ENCODE measurements at regions not wholly inside any gene's neighbourhood (a gene's known extent, or its start where the extent isn't known, plus 50 kb on each side); places are given as distances from the start of the nearest gene placed in this dataset.
A peak's percentile ranks its signal among the peaks of the same experiment; 100 is the strongest.
"Not testable (repeated sequence)": the region's sequence is repeated elsewhere in the genome, so short reads cannot be mapped to it uniquely, and the experiment has no call there.

GRCh38 chrX:1034717-1035116 is 177.7 kb downstream of the CRLF2 start:
- Histone ChIP-seq H3K4me3 (ENCODE audit: low read length) (no peak overlapping the region), H3K27ac (ENCODE audit: low read length) (no peak overlapping the region), H3K27me3 (ENCODE audit: control insufficient read depth, insufficient read depth, low read length) (no peaks in the 10 kb centered on the region), H3K9me3 (replicated peaks; ENCODE audit: control insufficient read depth, low read depth, low read length) (peaks cover 2% of the 10 kb centered on the region), H3K36me3 (ENCODE audit: control insufficient read depth, insufficient read depth, low read length) (no peaks in the 10 kb centered on the region), H3K4me1 (ENCODE audit: control insufficient read depth, insufficient read depth, low read length) (no peaks in the 10 kb centered on the region)
- 67% methylated on average over 10 of the region's 17 CpGs for WGBS (ENCODE audit: insufficient coverage)
- DNase-seq: no peak

GRCh38 chrX:1031521-1032430 is 180.7 kb downstream of the CRLF2 start:
- no peaks in the 10 kb centered on the region for H3K4me1 ChIP-seq (ENCODE audit: control insufficient read depth, insufficient read depth, low read length)
- no peaks in the 10 kb centered on the region for H3K36me3 ChIP-seq (ENCODE audit: control insufficient read depth, insufficient read depth, low read length)
- H3K27me3 ChIP-seq (ENCODE audit: control insufficient read depth, insufficient read depth, low read length): peaks cover 2% of the 10 kb centered on the region
- no peak for DNase-seq
- 68% methylated on average over 35 of the region's 38 CpGs for WGBS (ENCODE audit: insufficient coverage)
- no peak overlapping the region for H3K4me3 ChIP-seq (ENCODE audit: low read length)
- no peak overlapping the region for H3K27ac ChIP-seq (ENCODE audit: low read length)
- no peaks in the 10 kb centered on the region for H3K9me3 ChIP-seq (replicated peaks; ENCODE audit: control insufficient read depth, low read depth, low read length)

- WGBS (ENCODE audit: insufficient coverage): 63% methylated on average over 13 of the region's 15 CpGs
- Histone ChIP-seq H3K9me3 (replicated peaks; ENCODE audit: control insufficient read depth, low read depth, low read length) (no peaks in the 10 kb centered on the region), H3K4me3 (ENCODE audit: low read length) (no peak overlapping the region), H3K36me3 (ENCODE audit: control insufficient read depth, insufficient read depth, low read length) (no peaks in the 10 kb centered on the region), H3K27ac (ENCODE audit: low read length) (no peak overlapping the region), H3K4me1 (ENCODE audit: control insufficient read depth, insufficient read depth, low read length) (no peaks in the 10 kb centered on the region), H3K27me3 (ENCODE audit: control insufficient read depth, insufficient read depth, low read length) (peaks cover 2% of the 10 kb centered on the region)
- no peak for DNase-seq
These were observed 183.0 kb downstream of the CRLF2 start for GRCh38 chrX:1029494-1029893.

GRCh38 chrX:1027680-1028079 is 184.8 kb downstream of the CRLF2 start:
- H3K9me3 ChIP-seq (replicated peaks; ENCODE audit: control insufficient read depth, low read depth, low read length): no peaks in the 10 kb centered on the region
- no peak overlapping the region for H3K27ac ChIP-seq (ENCODE audit: low read length)
- DNase-seq: no peak

GRCh38 chrX:1027133-1027532 is 185.3 kb downstream of the CRLF2 start:
- WGBS (ENCODE audit: insufficient coverage): 81% methylated on average over 15 of the region's 18 CpGs
- Histone ChIP-seq H3K9me3 (replicated peaks; ENCODE audit: control insufficient read depth, low read depth, low read length) (no peaks in the 10 kb centered on the region), H3K4me1 (ENCODE audit: control insufficient read depth, insufficient read depth, low read length) (no peaks in the 10 kb centered on the region), H3K27me3 (ENCODE audit: control insufficient read depth, insufficient read depth, low read length) (peaks cover 2% of the 10 kb centered on the region), H3K36me3 (ENCODE audit: control insufficient read depth, insufficient read depth, low read length) (no peaks in the 10 kb centered on the region), H3K4me3 (ENCODE audit: low read length) (no peak overlapping the region), H3K27ac (ENCODE audit: low read length) (no peak overlapping the region)
- no peak for DNase-seq

More at GRCh38 chrX:1027680-1028079, 184.8 kb downstream of the CRLF2 start:
- H3K4me3 ChIP-seq (ENCODE audit: low read length): no peak overlapping the region
- no peaks in the 10 kb centered on the region for H3K4me1 ChIP-seq (ENCODE audit: control insufficient read depth, insufficient read depth, low read length)
- H3K36me3 ChIP-seq (ENCODE audit: control insufficient read depth, insufficient read depth, low read length): no peaks in the 10 kb centered on the region
- H3K27me3 ChIP-seq (ENCODE audit: control insufficient read depth, insufficient read depth, low read length): peaks cover 2% of the 10 kb centered on the region

GRCh38 chrX:1026263-1027015 is 186.0 kb downstream of the CRLF2 start:
- WGBS (ENCODE audit: insufficient coverage): 65% methylated on average over 7 of the region's 13 CpGs

GRCh38 chrX:1025413-1025812 is 187.0 kb downstream of the CRLF2 start:
- Histone ChIP-seq H3K27ac (ENCODE audit: low read length) (no peak overlapping the region), H3K27me3 (ENCODE audit: control insufficient read depth, insufficient read depth, low read length) (peaks cover 2% of the 10 kb centered on the region), H3K4me3 (ENCODE audit: low read length) (no peak overlapping the region), H3K9me3 (replicated peaks; ENCODE audit: control insufficient read depth, low read depth, low read length) (peaks cover 8% of the 10 kb centered on the region), H3K4me1 (ENCODE audit: control insufficient read depth, insufficient read depth, low read length) (no peaks in the 10 kb centered on the region), H3K36me3 (ENCODE audit: control insufficient read depth, insufficient read depth, low read length) (no peaks in the 10 kb centered on the region)
- 7% methylated on average over 6 of the region's 11 CpGs for WGBS (ENCODE audit: insufficient coverage)
- DNase-seq: no peak

More at GRCh38 chrX:1026263-1027015, 186.0 kb downstream of the CRLF2 start:
- Histone ChIP-seq H3K36me3 (ENCODE audit: control insufficient read depth, insufficient read depth, low read length) (no peaks in the 10 kb centered on the region), H3K27ac (ENCODE audit: low read length) (no peak overlapping the region), H3K4me1 (ENCODE audit: control insufficient read depth, insufficient read depth, low read length) (no peaks in the 10 kb centered on the region), H3K27me3 (ENCODE audit: control insufficient read depth, insufficient read depth, low read length) (peaks cover 2% of the 10 kb centered on the region), H3K4me3 (ENCODE audit: low read length) (no peak overlapping the region), H3K9me3 (replicated peaks; ENCODE audit: control insufficient read depth, low read depth, low read length) (peaks cover under 1% of the 10 kb centered on the region)
- DNase-seq: no peak

GRCh38 chrX:1023676-1024075 is 188.8 kb downstream of the CRLF2 start:
- Histone ChIP-seq H3K27ac (ENCODE audit: low read length) (no peak overlapping the region), H3K9me3 (replicated peaks; ENCODE audit: control insufficient read depth, low read depth, low read length) (peaks cover 8% of the 10 kb centered on the region), H3K4me1 (ENCODE audit: control insufficient read depth, insufficient read depth, low read length) (no peaks in the 10 kb centered on the region), H3K36me3 (ENCODE audit: control insufficient read depth, insufficient read depth, low read length) (no peaks in the 10 kb centered on the region), H3K4me3 (ENCODE audit: low read length) (no peak overlapping the region), H3K27me3 (ENCODE audit: control insufficient read depth, insufficient read depth, low read length) (no peaks in the 10 kb centered on the region)
- WGBS (ENCODE audit: insufficient coverage): 53% methylated on average over 3 of the region's 12 CpGs
- peak; percentile 54 for DNase-seq

GRCh38 chrX:1021314-1021993 is 191.0 kb downstream of the CRLF2 start:
- not testable (repeated sequence) for H3K27me3 ChIP-seq (ENCODE audit: control insufficient read depth, insufficient read depth, low read length); DNase-seq; H3K27ac ChIP-seq (ENCODE audit: low read length); H3K4me3 ChIP-seq (ENCODE audit: low read length); H3K9me3 ChIP-seq (replicated peaks; ENCODE audit: control insufficient read depth, low read depth, low read length); H3K36me3 ChIP-seq (ENCODE audit: control insufficient read depth, insufficient read depth, low read length); H3K4me1 ChIP-seq (ENCODE audit: control insufficient read depth, insufficient read depth, low read length)
- WGBS (ENCODE audit: insufficient coverage): 100% methylated on average over 2 of the region's 9 CpGs

- Histone ChIP-seq H3K27me3 (ENCODE audit: control insufficient read depth, insufficient read depth, low read length) (no peaks in the 10 kb centered on the region), H3K4me1 (ENCODE audit: control insufficient read depth, insufficient read depth, low read length) (no peaks in the 10 kb centered on the region), H3K36me3 (ENCODE audit: control insufficient read depth, insufficient read depth, low read length) (no peaks in the 10 kb centered on the region), H3K4me3 (ENCODE audit: low read length) (no peak overlapping the region), H3K27ac (ENCODE audit: low read length) (no peak overlapping the region), H3K9me3 (replicated peaks; ENCODE audit: control insufficient read depth, low read depth, low read length) (peaks cover 8% of the 10 kb centered on the region)
- no peak for DNase-seq
- WGBS (ENCODE audit: insufficient coverage): 95% methylated on average over 2 of the region's 3 CpGs
These were observed 191.7 kb downstream of the CRLF2 start for GRCh38 chrX:1020634-1021166.

Measured in muscle of leg (tissue), 3 donors.